Fibroblast of peridontal ligament (primary cell): ENCODE measurements at regions not wholly inside any gene's neighbourhood (a gene's known extent, or its start where the extent isn't known, plus 50 kb on each side); places are given as distances from the start of the nearest gene placed in this dataset.

ENCODE experiments used
- DNase-seq: peaks from one replicate; pipeline ENCODE4 v3.0.0-alpha.2; 2010; ENCODE audit errors: extremely low read depth

DNA sequence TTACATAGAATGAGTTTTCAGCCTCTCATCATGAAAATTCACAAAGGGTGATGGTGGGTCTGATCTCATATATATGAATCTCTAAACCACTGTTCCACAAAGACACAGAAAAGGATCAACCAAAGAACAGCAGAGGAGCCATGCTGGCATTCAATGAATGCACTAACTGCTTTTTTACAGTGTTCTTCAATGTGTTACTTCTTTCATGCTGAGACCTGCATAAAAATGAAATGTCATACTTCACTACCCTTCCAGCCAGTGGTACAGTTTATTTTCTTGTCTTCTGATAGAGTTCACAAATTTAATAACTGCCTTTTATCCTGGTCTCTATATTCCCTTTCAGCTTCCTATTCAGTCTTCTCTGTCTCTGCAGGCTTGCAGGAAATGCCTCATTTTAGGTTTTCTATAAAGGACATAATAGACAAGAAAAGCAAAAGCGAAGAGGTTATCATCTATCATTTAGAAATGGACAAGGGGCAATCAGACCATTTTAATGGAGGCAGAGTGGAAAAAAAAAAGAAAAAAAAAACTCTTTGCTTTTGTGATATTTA is 836.7 kb upstream of the FOXG1 start:
- no peak for DNase-seq

DNA sequence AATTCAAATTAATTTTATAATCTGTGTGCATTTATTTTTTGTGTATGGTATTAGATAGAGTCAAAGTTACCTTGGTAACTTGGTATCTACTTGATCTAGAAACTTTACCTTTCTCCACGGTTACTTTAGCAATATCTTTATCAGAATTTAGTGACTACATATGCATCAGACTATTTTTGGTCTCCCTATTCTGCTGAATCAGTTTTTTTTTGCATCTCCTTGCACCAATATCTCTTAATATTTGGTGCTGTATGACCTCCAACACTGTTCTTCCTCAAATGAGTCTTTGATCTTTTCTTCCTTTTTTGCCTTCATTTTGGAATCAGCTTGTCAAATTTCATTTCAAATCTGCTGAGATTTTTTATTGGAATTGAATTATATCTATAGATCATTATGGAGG is 828.2 kb upstream of the FOXG1 start:
- DNase-seq, result no peak

DNA sequence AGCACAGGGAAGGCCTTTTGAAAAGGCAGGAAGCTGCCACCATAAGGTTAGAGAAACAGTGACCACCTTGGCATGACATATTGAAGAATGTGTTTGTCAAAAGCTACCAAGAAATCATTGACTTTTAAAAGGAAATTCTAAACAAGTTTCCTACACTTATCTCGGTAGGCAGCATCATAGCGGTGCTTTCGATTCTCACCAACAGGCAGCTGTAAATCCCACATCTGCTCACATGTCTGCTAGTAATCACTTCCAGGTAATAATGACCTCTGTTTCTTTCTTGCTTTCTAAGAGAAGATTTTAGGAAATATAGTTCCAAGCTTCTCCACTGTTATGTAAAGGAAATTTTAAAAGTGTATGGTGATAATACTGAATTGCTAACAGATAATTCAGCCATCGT is 821.1 kb upstream of the FOXG1 start:
- no peak for DNase-seq

DNA sequence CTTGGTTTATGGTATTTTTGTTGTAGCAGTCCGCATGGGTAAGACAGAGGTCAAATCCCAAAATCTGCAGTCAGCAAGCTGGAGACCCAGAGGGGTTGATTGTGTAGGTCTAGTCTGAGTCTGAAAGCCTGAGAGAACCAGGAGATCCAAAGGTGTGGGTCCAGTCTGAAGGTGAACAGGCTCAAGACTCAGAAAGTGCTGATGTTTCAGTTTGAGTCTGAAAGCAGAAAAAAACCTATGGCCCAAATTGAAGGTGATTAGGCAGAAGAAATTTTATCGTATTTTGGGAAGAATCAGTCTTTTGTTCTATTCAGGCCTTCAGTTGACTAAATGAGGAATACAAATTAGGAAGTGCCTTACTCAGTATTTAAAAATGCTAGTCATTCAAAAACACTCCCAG is 807.8 kb upstream of the FOXG1 start:
- DNase-seq, result no peak

GRCh38 chr14:27995691-27996090 is 770.9 kb upstream of the FOXG1 start:
- DNase-seq, result no peak

DNA sequence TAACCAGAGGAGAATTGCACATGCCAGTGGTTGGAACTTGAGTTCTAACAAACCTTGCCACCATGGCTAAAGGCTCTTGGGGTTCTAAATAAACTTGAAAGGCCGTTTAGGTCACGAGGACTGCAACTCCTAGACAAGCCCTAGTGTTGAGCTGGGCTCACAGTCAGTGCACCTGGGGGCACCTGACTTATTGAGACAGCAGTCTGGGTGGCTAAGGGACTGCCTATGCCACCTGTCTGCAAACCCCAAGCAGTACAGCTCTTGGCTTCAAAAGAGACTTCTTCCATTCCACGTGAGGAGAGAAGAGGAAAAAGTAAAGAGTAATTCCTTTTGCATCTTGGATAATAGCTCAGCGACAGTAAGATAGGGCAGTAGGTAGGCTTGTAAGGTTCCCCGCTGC is 765.6 kb upstream of the FOXG1 start:
- no peak for DNase-seq

GRCh38 chr14:28012629-28013415 is 753.8 kb upstream of the FOXG1 start:
- no peak for DNase-seq

- DNase-seq, result no peak
Measured at GRCh38 chr14:28020112-28020511, 746.5 kb upstream of the FOXG1 start.

DNA sequence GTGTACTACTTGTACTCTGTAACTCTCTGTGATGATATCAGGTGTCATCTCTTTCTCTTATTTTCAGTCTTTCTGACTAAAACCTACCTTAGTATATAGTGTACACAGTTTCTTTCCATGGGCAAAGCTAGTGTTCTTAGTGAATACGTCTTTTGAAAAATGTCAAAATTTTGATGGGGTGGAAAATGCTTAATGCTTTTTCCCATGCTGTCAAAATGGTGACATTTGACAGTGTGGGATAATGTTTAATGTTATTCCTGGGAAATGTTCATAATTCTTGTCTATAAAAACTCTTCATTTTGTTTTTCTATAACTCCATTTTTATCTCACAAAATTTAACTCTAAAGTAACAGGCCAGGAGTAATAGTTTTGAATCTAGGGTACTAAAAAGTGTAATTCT is 742.7 kb upstream of the FOXG1 start:
- no peak for DNase-seq

DNA sequence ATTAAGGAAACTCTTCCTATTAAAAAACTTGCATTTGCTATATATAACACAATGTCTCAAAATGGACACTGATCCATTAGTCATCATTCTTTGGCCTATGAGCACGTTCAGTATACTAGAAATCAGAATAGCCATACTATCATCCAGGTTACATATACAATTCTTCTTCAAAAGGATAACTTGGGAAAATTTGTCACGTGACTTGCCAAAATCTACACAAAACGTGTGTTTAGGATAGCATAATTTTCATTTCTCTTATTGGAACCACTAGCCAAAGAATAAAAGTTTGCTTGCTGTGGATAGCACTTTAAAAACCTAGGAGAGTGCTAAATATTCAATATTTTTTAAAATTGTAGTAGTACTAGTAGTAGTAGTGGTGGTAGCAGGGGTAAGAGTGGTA is 714.3 kb upstream of the FOXG1 start:
- DNase-seq, result no peak

- DNase-seq, result no peak
Measured at GRCh38 chr14:28055008-28055407, 711.6 kb upstream of the FOXG1 start.

GRCh38 chr14:28057359-28058296 is 709.0 kb upstream of the FOXG1 start:
- DNase-seq, result peak; percentile 0

GRCh38 chr14:28059254-28059653 is 707.3 kb upstream of the FOXG1 start:
- DNase-seq, result no peak

GRCh38 chr14:28061006-28061405 is 705.6 kb upstream of the FOXG1 start:
- DNase-seq, result no peak

DNA sequence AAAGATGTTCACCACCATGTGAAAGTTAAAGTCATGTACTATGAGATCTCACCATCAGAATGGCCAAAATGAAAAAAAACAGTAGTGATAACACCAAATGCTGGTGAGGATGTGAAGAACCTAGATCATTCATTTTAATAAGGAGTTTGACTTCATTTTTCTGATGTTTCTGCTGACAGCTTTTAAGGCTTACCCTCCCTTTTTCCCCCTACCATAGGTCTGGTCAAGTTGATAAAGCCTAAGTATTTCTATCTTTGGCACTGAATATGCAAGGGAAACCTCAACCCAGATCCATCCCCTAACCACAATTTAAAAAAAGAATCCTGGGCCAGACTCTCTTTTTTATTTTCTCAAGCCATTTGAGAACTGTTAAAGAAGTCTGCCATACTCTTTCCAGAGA is 689.6 kb upstream of the FOXG1 start:
- DNase-seq, result no peak

- no peak for DNase-seq
Measured at GRCh38 chr14:28083389-28083788, 683.2 kb upstream of the FOXG1 start.

DNA sequence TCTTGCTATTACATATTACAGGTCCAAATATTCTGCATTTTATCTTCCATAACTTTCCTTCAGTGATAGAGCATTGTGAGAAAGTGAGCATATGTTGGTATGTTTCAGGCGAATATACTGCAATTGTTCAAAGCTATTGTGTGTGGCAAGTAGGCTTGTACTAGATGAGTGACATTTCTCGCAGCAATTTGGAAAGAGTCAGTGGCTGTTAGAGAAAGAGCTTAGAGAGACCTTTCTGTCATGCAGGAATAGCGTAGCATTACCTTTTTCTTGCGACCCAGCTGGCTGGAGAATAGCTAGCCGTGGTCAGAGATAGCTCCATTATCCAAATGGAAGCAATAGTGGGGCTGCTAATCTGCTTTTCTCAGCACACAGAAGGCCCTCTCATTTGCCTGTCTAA is 678.5 kb upstream of the FOXG1 start:
- DNase-seq, result no peak

- no peak for DNase-seq
Measured at GRCh38 chr14:28097585-28097984, 669.0 kb upstream of the FOXG1 start.

- DNase-seq, result no peak
Measured at GRCh38 chr14:28098856-28099255, 667.7 kb upstream of the FOXG1 start.

DNA sequence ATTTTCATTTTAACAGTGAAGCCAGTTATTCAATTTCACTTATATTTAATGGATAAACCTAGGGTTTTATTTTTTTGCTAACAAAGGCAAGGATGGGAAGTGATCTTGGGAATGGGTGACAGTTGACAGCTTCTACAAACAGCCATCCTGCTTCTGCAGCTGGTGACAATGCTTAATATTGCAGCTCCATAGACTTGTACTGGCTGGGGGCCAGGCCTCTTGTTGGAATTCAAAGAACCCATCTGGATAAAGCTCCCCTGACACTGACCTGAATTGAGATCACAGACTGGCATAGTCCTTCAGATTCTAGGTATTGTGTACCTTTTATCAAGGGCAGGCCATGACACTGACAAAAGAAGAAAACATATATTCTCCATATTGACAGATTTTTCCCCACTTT is 664.6 kb upstream of the FOXG1 start:
- no peak for DNase-seq

- no peak for DNase-seq
Measured at GRCh38 chr14:28102814-28103213, 663.8 kb upstream of the FOXG1 start.

DNA sequence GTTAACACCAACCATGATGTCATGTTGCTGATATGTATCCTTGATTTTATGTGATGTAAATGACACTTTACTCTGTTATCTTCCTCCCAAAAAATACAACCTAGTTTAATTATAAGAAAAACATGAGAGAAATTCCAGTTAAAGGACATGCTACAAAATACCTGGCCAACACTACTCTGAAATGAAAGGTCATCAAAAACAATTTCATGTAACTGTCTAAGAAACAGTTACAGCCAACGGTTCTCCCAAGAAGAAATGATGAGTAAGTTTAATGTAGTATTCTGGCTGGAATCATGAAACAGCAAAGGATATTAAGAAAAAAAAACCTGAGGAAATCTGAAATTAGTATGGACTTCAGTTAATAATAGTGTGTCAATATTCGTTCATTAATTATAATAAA is 653.3 kb upstream of the FOXG1 start:
- no peak for DNase-seq

DNA sequence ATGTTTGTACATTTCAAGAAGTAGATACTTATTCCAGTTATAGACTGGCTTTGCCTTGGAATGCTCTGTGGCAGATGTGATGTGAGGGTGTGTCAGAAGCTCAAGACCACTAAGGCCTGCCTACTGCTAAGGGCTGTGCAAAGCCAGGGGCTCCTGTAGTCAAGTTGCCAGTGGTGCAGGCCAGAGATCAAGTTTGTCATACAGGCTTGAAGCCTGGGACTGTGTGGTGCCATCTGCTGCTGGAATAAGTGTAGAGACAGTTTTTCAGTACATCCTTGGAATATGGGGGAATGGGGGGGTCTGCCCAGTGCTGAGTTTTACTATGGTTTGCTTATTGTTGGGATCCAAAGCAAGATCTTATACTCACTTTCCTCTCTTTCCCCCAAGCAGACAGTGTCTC is 649.9 kb upstream of the FOXG1 start:
- DNase-seq, result no peak
